SK-N-SH (cell line): ENCODE measurements at regions not wholly inside any gene's neighbourhood (a gene's known extent, or its start where the extent isn't known, plus 50 kb on each side); places are given as distances from the start of the nearest gene placed in this dataset.

ENCODE experiments used
- CTCF ChIA-PET: fragments of 300-600, 350-600 bp; formaldehyde crosslinking; extraction: SDS; loops from one replicate; lab custom pipeline; 2021; lab: Yijun Ruan, JAX
- POLR2A ChIA-PET: fragments of 350-600 bp; sonication (Branson Sonifier 250); formaldehyde crosslinking; extraction: SDS; loops from one replicate; lab custom pipeline; 2020; ENCODE audit warnings: antibody characterized with exemption, inconsistent platforms; lab: Yijun Ruan, JAX
- DNase-seq: peaks from one replicate; pipeline ENCODE4 v3.0.0; 2012
- H2AFZ ChIP-seq: fragments of 200-600 bp; sonication (generic); 2 replicates; pipeline ENCODE4 v1.8.1; 2016; ENCODE audit warnings: antibody characterized with exemption, mild to moderate bottlenecking, low read depth
- H3F3A ChIP-seq: fragments of 200-600 bp; sonication (generic); replicated peaks from 2 replicates; pipeline ENCODE3; 2016; ENCODE audit warnings: antibody characterized with exemption, mild to moderate bottlenecking; ENCODE audit not compliant: insufficient read depth
- H3K27ac ChIP-seq, 2 experiments: fragments of 200-500 bp in 1 of 2; fragments of 200-600 bp in 1 of 2; sonication (Bioruptor generic) in 1 of 2; sonication (generic), shearing (Covaris generic) in 1 of 2; 2 replicates each; pipeline versions ENCODE4 v1.5.1 to v1.6.1; 2014 to 2016; ENCODE audit warnings: low read depth in 2 of 2, inconsistent platforms in 1 of 2, low read length in 1 of 2, mild to moderate bottlenecking in 1 of 2, mixed read lengths in 1 of 2
- H3K27me3 ChIP-seq: fragments of 200-600 bp; sonication (generic), shearing (Covaris generic); 2 replicates; pipeline ENCODE4 v1.6.1; 2016; ENCODE audit warnings: mixed run types; ENCODE audit not compliant: insufficient read depth
- H3K36me3 ChIP-seq, 2 experiments: fragments of 200-500 bp in 1 of 2; fragments of 200-600 bp in 1 of 2; sonication (Bioruptor generic) in 1 of 2; sonication (generic) in 1 of 2; replicated peaks in 1 of 2; 2 replicates each; pipeline versions ENCODE3 to v1.5.1; 2014 to 2016; ENCODE audit warnings: low read length in 1 of 2, mild to moderate bottlenecking in 1 of 2; ENCODE audit not compliant: insufficient read depth in 2 of 2, control insufficient read depth in 1 of 2
- H3K4me1 ChIP-seq, 2 experiments: fragments of 200-500 bp in 1 of 2; fragments of 200-600 bp in 1 of 2; sonication (Bioruptor generic) in 1 of 2; sonication (generic), shearing (Covaris generic) in 1 of 2; 2 replicates each; pipeline versions ENCODE4 v1.5.1 to v1.6.1; 2014 to 2016; ENCODE audit warnings: low read depth in 1 of 2, low read length in 1 of 2, mixed run types in 1 of 2; ENCODE audit not compliant: insufficient read depth in 2 of 2, control insufficient read depth in 1 of 2
- H3K4me2 ChIP-seq: fragments of 200-600 bp; sonication (generic), shearing (Covaris generic); 2 replicates; pipeline ENCODE4 v1.6.1; 2017; ENCODE audit warnings: mixed run types
- H3K4me3 ChIP-seq, 2 experiments: fragments of 200-500 bp in 1 of 2; fragments of 200-600 bp in 1 of 2; sonication (Bioruptor generic) in 1 of 2; sonication (generic), shearing (Covaris generic) in 1 of 2; 2 replicates each; pipeline versions ENCODE4 v1.5.1 to v1.8.1; 2014 to 2016; ENCODE audit warnings: low read depth in 2 of 2, inconsistent platforms in 1 of 2, low read length in 1 of 2, mild to moderate bottlenecking in 1 of 2, mixed read lengths in 1 of 2, moderate library complexity in 1 of 2
- H3K79me2 ChIP-seq: fragments of 200-600 bp; sonication (generic); 2 replicates; pipeline ENCODE4 v1.8.1; 2017; ENCODE audit warnings: mild to moderate bottlenecking; ENCODE audit not compliant: insufficient read depth
- H3K9ac ChIP-seq: fragments of 200-600 bp; sonication (generic); 2 replicates; pipeline ENCODE4 v1.6.1; 2017; ENCODE audit warnings: mixed run types
- H3K9me2 ChIP-seq: fragments of 200-600 bp; sonication (generic); 2 replicates; pipeline ENCODE4 v1.6.1; 2017; ENCODE audit warnings: mixed run types
- H3K9me3 ChIP-seq: fragments of 200-600 bp; sonication (generic); 2 replicates; pipeline ENCODE4 v1.6.1; 2017; ENCODE audit warnings: mixed run types, mild to moderate bottlenecking, moderate library complexity
- H4K20me1 ChIP-seq: fragments of 200-600 bp; sonication (generic); 2 replicates; pipeline ENCODE4 v1.6.1; 2017; ENCODE audit warnings: mild to moderate bottlenecking, mixed run types; ENCODE audit not compliant: insufficient read depth
- CHD2 ChIP-seq: fragments of 150-350 bp; IDR thresholded peaks from 2 replicates; pipeline ENCODE4 v1.6.1; 2018; ENCODE audit warnings: low read length; ENCODE audit not compliant: partially characterized antibody
- ELF1 ChIP-seq: IDR thresholded peaks from 2 replicates; pipeline ENCODE4 v1.4.0; 2012
- EZH2phosphoT487 ChIP-seq: fragments of 200-600 bp; sonication (generic); IDR thresholded peaks from 2 replicates; pipeline ENCODE4 v1.6.1; 2017; ENCODE audit warnings: low read depth, mixed run types, mild to moderate bottlenecking, antibody characterized with exemption, moderate library complexity, borderline replicate concordance
- FOSL2 ChIP-seq: IDR thresholded peaks from 2 replicates; pipeline ENCODE4 v1.4.0; 2012; ENCODE audit warnings: low read depth, mild to moderate bottlenecking, moderate library complexity, borderline replicate concordance
- FOXJ3 ChIP-seq: sonication (generic); formaldehyde crosslinking; IDR thresholded peaks from 2 replicates; pipeline ENCODE4 v1.5.1; 2020; ENCODE audit warnings: mild to moderate bottlenecking, missing genetic modification reagents
- FOXM1 ChIP-seq: IDR thresholded peaks from 2 replicates; pipeline ENCODE4 v1.4.0; 2012; ENCODE audit warnings: low read depth, mild to moderate bottlenecking
- RAD21 ChIP-seq: IDR thresholded peaks from 2 replicates; pipeline ENCODE4 v1.6.1; 2012; ENCODE audit warnings: mild to moderate bottlenecking, low read length
- RCOR1 ChIP-seq: fragments of 150-350 bp; IDR thresholded peaks from 2 replicates; pipeline ENCODE4 v1.6.1; 2017; ENCODE audit warnings: antibody characterized with exemption, low read length
- RFX5 ChIP-seq: IDR thresholded peaks from 2 replicates; pipeline ENCODE4 v1.6.1; 2012; ENCODE audit warnings: mild to moderate bottlenecking, improper control_type of control experiment, low read length
- RXRA ChIP-seq: IDR thresholded peaks from 2 replicates; pipeline ENCODE4 v1.4.0; 2012; ENCODE audit warnings: low read depth, mild to moderate bottlenecking, borderline replicate concordance
- SMC3 ChIP-seq: IDR thresholded peaks from 2 replicates; pipeline ENCODE4 v1.6.1; 2012; ENCODE audit warnings: low read depth, low read length, improper control_type of control experiment
- TCF12 ChIP-seq: IDR thresholded peaks from 2 replicates; pipeline ENCODE4 v1.4.0; 2012
- WGBS: methylation state at CpG from one replicate; pipeline ENCODE4 v1.1.6; 2017; ENCODE audit warnings: low lambda C conversion rate; 5-methylcytosine and 5-hydroxymethylcytosine counted together
- TF ChIP-seq, protein P1 (sequence below): IDR thresholded peaks from 2 replicates; pipeline ENCODE4 v1.4.0; 2012; ENCODE audit warnings: low read depth, borderline replicate concordance
- TF ChIP-seq, protein P2 (sequence below): IDR thresholded peaks from 2 replicates; pipeline ENCODE4 v1.4.0; 2012; ENCODE audit warnings: low read depth
- TF ChIP-seq, protein P3 (sequence below): fragments of 200-600 bp; sonication (generic); IDR thresholded peaks from 2 replicates; pipeline ENCODE4 v1.6.1; 2017; ENCODE audit warnings: antibody characterized with exemption, mild to moderate bottlenecking, moderate library complexity
- TF ChIP-seq, protein P4 (sequence below): IDR thresholded peaks from 2 replicates; pipeline ENCODE4 v1.6.1; 2012; ENCODE audit warnings: mild to moderate bottlenecking, low read depth, low read length, moderate library complexity
- TF ChIP-seq, protein P5 (sequence below): fragments of 150-350 bp; IDR thresholded peaks from 2 replicates; pipeline ENCODE4 v1.6.1; 2016; ENCODE audit warnings: mild to moderate bottlenecking, low read depth, low read length
- TF ChIP-seq, protein P6 (sequence below): IDR thresholded peaks from 2 replicates; pipeline ENCODE4; 2012

DNA sequence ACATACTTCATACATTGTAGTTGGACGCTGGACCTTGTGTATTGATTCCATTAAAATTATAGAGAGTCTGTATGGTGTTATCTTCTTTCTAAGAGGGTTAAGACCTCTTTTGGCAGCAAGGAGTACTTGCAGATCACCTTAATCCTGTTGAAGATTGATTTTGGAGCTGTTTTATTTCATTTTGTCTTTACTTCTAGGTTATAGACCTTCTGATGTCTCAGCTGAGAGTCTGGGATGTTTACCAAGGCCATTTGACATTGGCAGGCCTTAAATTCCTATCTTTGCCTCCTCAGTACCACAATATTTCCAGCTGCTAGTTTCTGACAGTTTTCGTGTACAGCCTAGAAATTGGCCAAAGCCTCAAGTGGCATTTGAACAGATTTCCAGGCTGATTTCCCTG, 338.0 kb downstream of the LMO4 start:
- no peak overlapping the region for H3K4me3 ChIP-seq
- no peaks in the 10 kb centered on the region for H3F3A ChIP-seq
- no peaks in the 10 kb centered on the region for H3K4me1 ChIP-seq
- POLR2A ChIA-PET = no interaction called here
- H3K36me3 ChIP-seq = no peaks in the 10 kb centered on the region
- no peaks in the 10 kb centered on the region for H3K79me2 ChIP-seq
- DNase-seq = no peak
- H3K4me2 ChIP-seq = no peak overlapping the region
- no peak overlapping the region for H3K9ac ChIP-seq
- no peaks in the 10 kb centered on the region for H3K9me2 ChIP-seq
- no peaks in the 10 kb centered on the region for H3K27me3 ChIP-seq
- H3K27ac ChIP-seq = no peak overlapping the region
- WGBS = 50% methylated on average over 2 of the region's 2 CpGs
- H2AFZ ChIP-seq = no peak overlapping the region
- TF ChIP-seq RXRA = no peak
- TF ChIP-seq RFX5 = no peak
- TF ChIP-seq, protein P1, sequence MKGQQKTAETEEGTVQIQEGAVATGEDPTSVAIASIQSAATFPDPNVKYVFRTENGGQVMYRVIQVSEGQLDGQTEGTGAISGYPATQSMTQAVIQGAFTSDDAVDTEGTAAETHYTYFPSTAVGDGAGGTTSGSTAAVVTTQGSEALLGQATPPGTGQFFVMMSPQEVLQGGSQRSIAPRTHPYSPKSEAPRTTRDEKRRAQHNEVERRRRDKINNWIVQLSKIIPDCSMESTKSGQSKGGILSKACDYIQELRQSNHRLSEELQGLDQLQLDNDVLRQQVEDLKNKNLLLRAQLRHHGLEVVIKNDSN = no peak
- TF ChIP-seq, protein P2, sequence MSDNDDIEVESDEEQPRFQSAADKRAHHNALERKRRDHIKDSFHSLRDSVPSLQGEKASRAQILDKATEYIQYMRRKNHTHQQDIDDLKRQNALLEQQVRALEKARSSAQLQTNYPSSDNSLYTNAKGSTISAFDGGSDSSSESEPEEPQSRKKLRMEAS = no peak
- no peak for TF ChIP-seq FOSL2
- no peak for TF ChIP-seq FOXM1
- no peak for TF ChIP-seq CHD2
- no peak for TF ChIP-seq SMC3
- TF ChIP-seq ELF1 = no peak
- no peak for TF ChIP-seq EZH2phosphoT487
- TF ChIP-seq RCOR1 = no peak
- no peak for TF ChIP-seq RAD21
- TF ChIP-seq, protein P3, sequence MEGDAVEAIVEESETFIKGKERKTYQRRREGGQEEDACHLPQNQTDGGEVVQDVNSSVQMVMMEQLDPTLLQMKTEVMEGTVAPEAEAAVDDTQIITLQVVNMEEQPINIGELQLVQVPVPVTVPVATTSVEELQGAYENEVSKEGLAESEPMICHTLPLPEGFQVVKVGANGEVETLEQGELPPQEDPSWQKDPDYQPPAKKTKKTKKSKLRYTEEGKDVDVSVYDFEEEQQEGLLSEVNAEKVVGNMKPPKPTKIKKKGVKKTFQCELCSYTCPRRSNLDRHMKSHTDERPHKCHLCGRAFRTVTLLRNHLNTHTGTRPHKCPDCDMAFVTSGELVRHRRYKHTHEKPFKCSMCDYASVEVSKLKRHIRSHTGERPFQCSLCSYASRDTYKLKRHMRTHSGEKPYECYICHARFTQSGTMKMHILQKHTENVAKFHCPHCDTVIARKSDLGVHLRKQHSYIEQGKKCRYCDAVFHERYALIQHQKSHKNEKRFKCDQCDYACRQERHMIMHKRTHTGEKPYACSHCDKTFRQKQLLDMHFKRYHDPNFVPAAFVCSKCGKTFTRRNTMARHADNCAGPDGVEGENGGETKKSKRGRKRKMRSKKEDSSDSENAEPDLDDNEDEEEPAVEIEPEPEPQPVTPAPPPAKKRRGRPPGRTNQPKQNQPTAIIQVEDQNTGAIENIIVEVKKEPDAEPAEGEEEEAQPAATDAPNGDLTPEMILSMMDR = no peak
- TF ChIP-seq, protein P4, sequence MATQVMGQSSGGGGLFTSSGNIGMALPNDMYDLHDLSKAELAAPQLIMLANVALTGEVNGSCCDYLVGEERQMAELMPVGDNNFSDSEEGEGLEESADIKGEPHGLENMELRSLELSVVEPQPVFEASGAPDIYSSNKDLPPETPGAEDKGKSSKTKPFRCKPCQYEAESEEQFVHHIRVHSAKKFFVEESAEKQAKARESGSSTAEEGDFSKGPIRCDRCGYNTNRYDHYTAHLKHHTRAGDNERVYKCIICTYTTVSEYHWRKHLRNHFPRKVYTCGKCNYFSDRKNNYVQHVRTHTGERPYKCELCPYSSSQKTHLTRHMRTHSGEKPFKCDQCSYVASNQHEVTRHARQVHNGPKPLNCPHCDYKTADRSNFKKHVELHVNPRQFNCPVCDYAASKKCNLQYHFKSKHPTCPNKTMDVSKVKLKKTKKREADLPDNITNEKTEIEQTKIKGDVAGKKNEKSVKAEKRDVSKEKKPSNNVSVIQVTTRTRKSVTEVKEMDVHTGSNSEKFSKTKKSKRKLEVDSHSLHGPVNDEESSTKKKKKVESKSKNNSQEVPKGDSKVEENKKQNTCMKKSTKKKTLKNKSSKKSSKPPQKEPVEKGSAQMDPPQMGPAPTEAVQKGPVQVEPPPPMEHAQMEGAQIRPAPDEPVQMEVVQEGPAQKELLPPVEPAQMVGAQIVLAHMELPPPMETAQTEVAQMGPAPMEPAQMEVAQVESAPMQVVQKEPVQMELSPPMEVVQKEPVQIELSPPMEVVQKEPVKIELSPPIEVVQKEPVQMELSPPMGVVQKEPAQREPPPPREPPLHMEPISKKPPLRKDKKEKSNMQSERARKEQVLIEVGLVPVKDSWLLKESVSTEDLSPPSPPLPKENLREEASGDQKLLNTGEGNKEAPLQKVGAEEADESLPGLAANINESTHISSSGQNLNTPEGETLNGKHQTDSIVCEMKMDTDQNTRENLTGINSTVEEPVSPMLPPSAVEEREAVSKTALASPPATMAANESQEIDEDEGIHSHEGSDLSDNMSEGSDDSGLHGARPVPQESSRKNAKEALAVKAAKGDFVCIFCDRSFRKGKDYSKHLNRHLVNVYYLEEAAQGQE = no peak
- no peak for TF ChIP-seq FOXJ3 (CRISPR knock-in tag)
- no peak for TF ChIP-seq TCF12
- TF ChIP-seq, protein P5, sequence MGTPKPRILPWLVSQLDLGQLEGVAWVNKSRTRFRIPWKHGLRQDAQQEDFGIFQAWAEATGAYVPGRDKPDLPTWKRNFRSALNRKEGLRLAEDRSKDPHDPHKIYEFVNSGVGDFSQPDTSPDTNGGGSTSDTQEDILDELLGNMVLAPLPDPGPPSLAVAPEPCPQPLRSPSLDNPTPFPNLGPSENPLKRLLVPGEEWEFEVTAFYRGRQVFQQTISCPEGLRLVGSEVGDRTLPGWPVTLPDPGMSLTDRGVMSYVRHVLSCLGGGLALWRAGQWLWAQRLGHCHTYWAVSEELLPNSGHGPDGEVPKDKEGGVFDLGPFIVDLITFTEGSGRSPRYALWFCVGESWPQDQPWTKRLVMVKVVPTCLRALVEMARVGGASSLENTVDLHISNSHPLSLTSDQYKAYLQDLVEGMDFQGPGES = no peak
- TF ChIP-seq, protein P6, sequence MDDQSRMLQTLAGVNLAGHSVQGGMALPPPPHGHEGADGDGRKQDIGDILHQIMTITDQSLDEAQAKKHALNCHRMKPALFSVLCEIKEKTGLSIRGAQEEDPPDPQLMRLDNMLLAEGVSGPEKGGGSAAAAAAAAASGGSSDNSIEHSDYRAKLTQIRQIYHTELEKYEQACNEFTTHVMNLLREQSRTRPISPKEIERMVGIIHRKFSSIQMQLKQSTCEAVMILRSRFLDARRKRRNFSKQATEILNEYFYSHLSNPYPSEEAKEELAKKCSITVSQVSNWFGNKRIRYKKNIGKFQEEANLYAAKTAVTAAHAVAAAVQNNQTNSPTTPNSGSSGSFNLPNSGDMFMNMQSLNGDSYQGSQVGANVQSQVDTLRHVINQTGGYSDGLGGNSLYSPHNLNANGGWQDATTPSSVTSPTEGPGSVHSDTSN = no peak
- no peaks in the 10 kb centered on the region for H3K9me3 ChIP-seq
- CTCF ChIA-PET = no interaction called here
- H4K20me1 ChIP-seq = no peaks in the 10 kb centered on the region
